ENCODE measurements at regions not wholly inside any gene's neighbourhood (a gene's known extent, or its start where the extent isn't known, plus 50 kb on each side); places are given as distances from the start of the nearest gene placed in this dataset.

DNA sequence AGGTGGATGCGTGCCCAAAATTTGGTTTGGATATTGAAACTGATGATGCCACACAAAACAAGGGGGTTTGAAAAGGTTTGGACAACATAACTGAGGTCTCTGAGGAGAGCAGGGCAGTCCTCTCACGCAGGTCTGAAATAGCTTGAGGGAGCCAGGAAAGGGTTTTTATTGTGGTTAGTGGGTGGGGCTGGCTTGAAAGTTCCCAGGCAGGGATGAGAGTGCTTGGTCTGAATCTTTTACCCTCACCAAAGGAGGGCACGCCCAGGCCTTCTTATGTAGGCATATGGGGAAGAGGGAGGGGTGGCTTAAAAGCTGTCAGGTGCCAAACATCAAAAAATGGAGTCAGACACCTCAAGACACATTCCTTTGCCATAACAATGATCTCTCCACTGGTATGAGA lies 493.1 kb upstream of the CCDC196 start:
- Mint-ChIP-seq H3K4me3 (no peak overlapping the region), H3K36me3 (ENCODE audit: low read depth) (no peaks in the 10 kb centered on the region), H3K27me3 (ENCODE audit: insufficient read depth) (no peaks in the 10 kb centered on the region), H3K4me1 (peaks cover 19% of the 10 kb centered on the region), H3K27ac (no peak overlapping the region), H3K9me3 (peaks cover 20% of the 10 kb centered on the region)
- WGBS, 2 experiments (ENCODE audit: insufficient coverage in 1 of 2, insufficient read length in 1 of 2): 92 to 95% methylated on average over 1 to 3 of the region's 3 CpGs
- H3K27me3 ChIP-seq (ENCODE audit: control insufficient read depth, insufficient read depth, low read length, poor library complexity, severe bottlenecking): no peaks in the 10 kb centered on the region
- no peak overlapping the region for H3K4me3 ChIP-seq (ENCODE audit: low read length)
- TF ChIP-seq, protein P1, sequence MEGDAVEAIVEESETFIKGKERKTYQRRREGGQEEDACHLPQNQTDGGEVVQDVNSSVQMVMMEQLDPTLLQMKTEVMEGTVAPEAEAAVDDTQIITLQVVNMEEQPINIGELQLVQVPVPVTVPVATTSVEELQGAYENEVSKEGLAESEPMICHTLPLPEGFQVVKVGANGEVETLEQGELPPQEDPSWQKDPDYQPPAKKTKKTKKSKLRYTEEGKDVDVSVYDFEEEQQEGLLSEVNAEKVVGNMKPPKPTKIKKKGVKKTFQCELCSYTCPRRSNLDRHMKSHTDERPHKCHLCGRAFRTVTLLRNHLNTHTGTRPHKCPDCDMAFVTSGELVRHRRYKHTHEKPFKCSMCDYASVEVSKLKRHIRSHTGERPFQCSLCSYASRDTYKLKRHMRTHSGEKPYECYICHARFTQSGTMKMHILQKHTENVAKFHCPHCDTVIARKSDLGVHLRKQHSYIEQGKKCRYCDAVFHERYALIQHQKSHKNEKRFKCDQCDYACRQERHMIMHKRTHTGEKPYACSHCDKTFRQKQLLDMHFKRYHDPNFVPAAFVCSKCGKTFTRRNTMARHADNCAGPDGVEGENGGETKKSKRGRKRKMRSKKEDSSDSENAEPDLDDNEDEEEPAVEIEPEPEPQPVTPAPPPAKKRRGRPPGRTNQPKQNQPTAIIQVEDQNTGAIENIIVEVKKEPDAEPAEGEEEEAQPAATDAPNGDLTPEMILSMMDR (conservative IDR thresholded peaks at IDR 0.05): no peak
- no peaks in the 10 kb centered on the region for H3K4me1 ChIP-seq (ENCODE audit: control insufficient read depth, insufficient read depth, low read length)
- no peak for DNase-seq
- peaks cover 9% of the 10 kb centered on the region for H3K9me3 ChIP-seq (ENCODE audit: control insufficient read depth, low read length)
- H3K27ac ChIP-seq (ENCODE audit: low read depth, low read length): no peak overlapping the region
- H3K9ac ChIP-seq (ENCODE audit: extremely low read depth, low read length, poor library complexity, severe bottlenecking): no peak overlapping the region
- H3K36me3 ChIP-seq (ENCODE audit: control insufficient read depth, insufficient read depth, low read length): no peaks in the 10 kb centered on the region

- Histone ChIP-seq H3K27me3 (ENCODE audit: control insufficient read depth, insufficient read depth, low read length, poor library complexity, severe bottlenecking) (no peaks in the 10 kb centered on the region), H3K9ac (ENCODE audit: extremely low read depth, low read length, poor library complexity, severe bottlenecking) (no peak overlapping the region), H3K4me1 (ENCODE audit: control insufficient read depth, insufficient read depth, low read length) (no peaks in the 10 kb centered on the region), H3K4me3 (ENCODE audit: low read length) (no peak overlapping the region), H3K36me3 (ENCODE audit: control insufficient read depth, insufficient read depth, low read length) (no peaks in the 10 kb centered on the region), H3K27ac (ENCODE audit: low read depth, low read length) (no peak overlapping the region), H3K9me3 (ENCODE audit: control insufficient read depth, low read length) (peaks cover 18% of the 10 kb centered on the region)
- Mint-ChIP-seq H3K4me3 (no peak overlapping the region), H3K27ac (no peak overlapping the region), H3K27me3 (ENCODE audit: insufficient read depth) (no peaks in the 10 kb centered on the region), H3K9me3 (peaks cover 29% of the 10 kb centered on the region), H3K4me1 (peaks cover 19% of the 10 kb centered on the region), H3K36me3 (ENCODE audit: low read depth) (peaks cover 4% of the 10 kb centered on the region)
- DNase-seq: peak; percentile 56
- TF ChIP-seq, protein P1 (conservative IDR thresholded peaks at IDR 0.05): no peak
- 65 to 73% methylated on average over 4 to 5 of the region's 5 CpGs for WGBS, 2 experiments (ENCODE audit: insufficient coverage in 1 of 2, insufficient read length in 1 of 2)
Measured at GRCh38 chr14:65993996-65994395, 492.2 kb upstream of the CCDC196 start.

DNA sequence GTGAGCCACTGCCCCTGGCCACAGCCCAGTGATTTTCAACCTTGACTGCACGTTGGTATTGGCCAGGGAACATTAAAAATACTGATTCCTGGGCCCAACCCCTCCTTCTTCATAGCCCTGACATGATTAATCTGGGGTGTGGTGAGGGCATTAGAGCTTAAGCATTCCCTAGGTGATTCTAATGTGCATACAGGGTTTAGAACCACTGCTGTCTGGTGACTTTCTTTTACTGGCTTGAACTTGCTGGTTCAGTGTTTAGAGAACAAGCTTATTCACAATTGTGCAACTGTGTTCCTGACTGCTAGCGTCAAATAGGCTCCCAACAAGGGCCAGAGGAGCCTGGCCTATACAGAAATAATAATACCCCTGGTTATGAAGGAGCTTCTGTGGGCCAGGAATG lies 488.8 kb upstream of the CCDC196 start:
- Mint-ChIP-seq H3K27ac (no peak overlapping the region), H3K36me3 (ENCODE audit: low read depth) (peaks cover 12% of the 10 kb centered on the region), H3K27me3 (ENCODE audit: insufficient read depth) (peaks cover 7% of the 10 kb centered on the region), H3K9me3 (peaks cover 61% of the 10 kb centered on the region), H3K4me3 (no peak overlapping the region), H3K4me1 (peaks cover 19% of the 10 kb centered on the region)
- H3K27ac ChIP-seq (ENCODE audit: low read depth, low read length): no peak overlapping the region
- H3K9me3 ChIP-seq (ENCODE audit: control insufficient read depth, low read length): peaks cover 49% of the 10 kb centered on the region
- no peaks in the 10 kb centered on the region for H3K27me3 ChIP-seq (ENCODE audit: control insufficient read depth, insufficient read depth, low read length, poor library complexity, severe bottlenecking)
- H3K9ac ChIP-seq (ENCODE audit: extremely low read depth, low read length, poor library complexity, severe bottlenecking): no peak overlapping the region
- H3K36me3 ChIP-seq (ENCODE audit: control insufficient read depth, insufficient read depth, low read length): no peaks in the 10 kb centered on the region
- DNase-seq: no peak
- H3K4me1 ChIP-seq (ENCODE audit: control insufficient read depth, insufficient read depth, low read length): no peaks in the 10 kb centered on the region
- WGBS, 2 experiments (ENCODE audit: insufficient coverage in 1 of 2, insufficient read length in 1 of 2): 86% methylated on average over 2 of the region's 2 CpGs; no CpG with 5 or more reads in 1 of the 2 experiments
- TF ChIP-seq, protein P1 (conservative IDR thresholded peaks at IDR 0.05): no peak
- no peak overlapping the region for H3K4me3 ChIP-seq (ENCODE audit: low read length)

All from endodermal cell (in vitro differentiated cells).